ENCODE measurements at regions not wholly inside any gene's neighbourhood (a gene's known extent, or its start where the extent isn't known, plus 50 kb on each side); places are given as distances from the start of the nearest gene placed in this dataset.

- no peaks in the 10 kb centered on the region for H4K20me1 ChIP-seq (ENCODE audit: insufficient read depth, low read length)
- no peaks in the 10 kb centered on the region for H3K27me3 ChIP-seq (replicated peaks; ENCODE audit: insufficient read depth, low read length)
- no peak overlapping the region for H3K4me3 ChIP-seq (ENCODE audit: low read length)
- H3K36me3 ChIP-seq (replicated peaks; ENCODE audit: insufficient read depth, low read length), result no peaks in the 10 kb centered on the region
- H2AFZ ChIP-seq (ENCODE audit: low read length), result no peak overlapping the region
- H3K9ac ChIP-seq (ENCODE audit: low read length), result no peak overlapping the region
- no peaks in the 10 kb centered on the region for H3K9me2 ChIP-seq (replicated peaks; ENCODE audit: insufficient read depth, low read length)
- no peak for DNase-seq
- no peaks in the 10 kb centered on the region for H3K9me3 ChIP-seq (replicated peaks; ENCODE audit: insufficient read depth, low read length)
- H3K4me1 ChIP-seq (ENCODE audit: low read length), result no peaks in the 10 kb centered on the region
- H3K27ac ChIP-seq (ENCODE audit: low read length), result no peak overlapping the region
- no peak overlapping the region for H3K4me2 ChIP-seq (ENCODE audit: low read depth, low read length)
- H3F3A ChIP-seq (ENCODE audit: insufficient read depth, low read length), result no peaks in the 10 kb centered on the region
- TF ChIP-seq EZH2 (optimal IDR thresholded peaks at IDR 0.05; ENCODE audit: low read depth, low read length) (no peak), EZH2phosphoT487 (IDR thresholded peaks at IDR 0.05; ENCODE audit: low read length) (no peak), CTCF (IDR thresholded peaks at IDR 0.05; ENCODE audit: low read length) (no peak)
- no peaks in the 10 kb centered on the region for H3K79me2 ChIP-seq (ENCODE audit: low read length)
These were observed 194.0 kb downstream of the ACTR3 start for GRCh38 chr2:114083717-114084387.

- no peaks in the 10 kb centered on the region for H3K9me2 ChIP-seq (replicated peaks; ENCODE audit: insufficient read depth, low read length)
- DNase-seq, result no peak
- no peaks in the 10 kb centered on the region for H3K79me2 ChIP-seq (ENCODE audit: low read length)
- no peaks in the 10 kb centered on the region for H4K20me1 ChIP-seq (ENCODE audit: insufficient read depth, low read length)
- no peaks in the 10 kb centered on the region for H3K36me3 ChIP-seq (replicated peaks; ENCODE audit: insufficient read depth, low read length)
- H3K4me1 ChIP-seq (ENCODE audit: low read length), result no peaks in the 10 kb centered on the region
- no peak overlapping the region for H3K27ac ChIP-seq (ENCODE audit: low read length)
- no peak overlapping the region for H3K9ac ChIP-seq (ENCODE audit: low read length)
- no peaks in the 10 kb centered on the region for H3K27me3 ChIP-seq (replicated peaks; ENCODE audit: insufficient read depth, low read length)
- no peaks in the 10 kb centered on the region for H3F3A ChIP-seq (ENCODE audit: insufficient read depth, low read length)
- H3K4me2 ChIP-seq (ENCODE audit: low read depth, low read length), result no peak overlapping the region
- no peak overlapping the region for H2AFZ ChIP-seq (ENCODE audit: low read length)
- TF ChIP-seq CTCF (IDR thresholded peaks at IDR 0.05; ENCODE audit: low read length), result no peak
- no peak for TF ChIP-seq EZH2 (optimal IDR thresholded peaks at IDR 0.05; ENCODE audit: low read depth, low read length)
- no peak for TF ChIP-seq EZH2phosphoT487 (IDR thresholded peaks at IDR 0.05; ENCODE audit: low read length)
- no peak overlapping the region for H3K4me3 ChIP-seq (ENCODE audit: low read length)
- no peaks in the 10 kb centered on the region for H3K9me3 ChIP-seq (replicated peaks; ENCODE audit: insufficient read depth, low read length)
These were observed 195.3 kb downstream of the ACTR3 start for GRCh38 chr2:114085238-114085637.

GRCh38 chr2:114085992-114086391, 196.1 kb downstream of the ACTR3 start:
- H3K79me2 ChIP-seq (ENCODE audit: low read length), result no peaks in the 10 kb centered on the region
- TF ChIP-seq EZH2 (optimal IDR thresholded peaks at IDR 0.05; ENCODE audit: low read depth, low read length) (no peak), EZH2phosphoT487 (IDR thresholded peaks at IDR 0.05; ENCODE audit: low read length) (no peak), CTCF (IDR thresholded peaks at IDR 0.05; ENCODE audit: low read length) (no peak)

More at GRCh38 chr2:114085992-114086391, 196.1 kb downstream of the ACTR3 start:
- H3K27me3 ChIP-seq (replicated peaks; ENCODE audit: insufficient read depth, low read length), result no peaks in the 10 kb centered on the region
- no peak overlapping the region for H2AFZ ChIP-seq (ENCODE audit: low read length)
- H3K4me2 ChIP-seq (ENCODE audit: low read depth, low read length), result no peak overlapping the region
- H3K9me3 ChIP-seq (replicated peaks; ENCODE audit: insufficient read depth, low read length), result no peaks in the 10 kb centered on the region
- H3K36me3 ChIP-seq (replicated peaks; ENCODE audit: insufficient read depth, low read length), result no peaks in the 10 kb centered on the region
- no peaks in the 10 kb centered on the region for H3K4me1 ChIP-seq (ENCODE audit: low read length)
- H3K27ac ChIP-seq (ENCODE audit: low read length), result no peak overlapping the region
- H3F3A ChIP-seq (ENCODE audit: insufficient read depth, low read length), result no peaks in the 10 kb centered on the region
- no peaks in the 10 kb centered on the region for H4K20me1 ChIP-seq (ENCODE audit: insufficient read depth, low read length)
- no peaks in the 10 kb centered on the region for H3K9me2 ChIP-seq (replicated peaks; ENCODE audit: insufficient read depth, low read length)
- no peak overlapping the region for H3K4me3 ChIP-seq (ENCODE audit: low read length)
- no peak overlapping the region for H3K9ac ChIP-seq (ENCODE audit: low read length)
- DNase-seq, result no peak
